Neuronal stem cell (in vitro differentiated cells): ENCODE measurements at regions not wholly inside any gene's neighbourhood (a gene's known extent, or its start where the extent isn't known, plus 50 kb on each side); places are given as distances from the start of the nearest gene placed in this dataset.

Experiments used
- DNase-seq: peaks from one replicate; pipeline ENCODE4 v3.0.0-alpha.2; 2013; ENCODE audit warnings: low spot score
- H2AFZ ChIP-seq: one replicate; pipeline ENCODE4 v1.6.1; 2013; ENCODE audit warnings: mild to moderate bottlenecking, low read length, inconsistent platforms
- H2AK5ac ChIP-seq: 2 replicates; pipeline ENCODE4 v1.6.1; 2013; ENCODE audit warnings: low read depth, mild to moderate bottlenecking, inconsistent platforms, low read length, moderate library complexity, mixed read lengths
- H2BK120ac ChIP-seq: 2 replicates; pipeline ENCODE4 v1.6.1; 2013; ENCODE audit warnings: low read depth, mild to moderate bottlenecking, inconsistent platforms, low read length, moderate library complexity, mixed read lengths
- H2BK12ac ChIP-seq: one replicate; pipeline ENCODE4 v1.6.1; 2013; ENCODE audit warnings: low read length, inconsistent platforms
- H2BK15ac ChIP-seq: 2 replicates; pipeline ENCODE4 v1.6.1; 2013; ENCODE audit warnings: mild to moderate bottlenecking, low read length, inconsistent platforms, mixed read lengths
- H2BK5ac ChIP-seq: one replicate; pipeline ENCODE4 v1.6.1; 2013; ENCODE audit warnings: inconsistent platforms, mild to moderate bottlenecking, low read length, moderate library complexity
- H3K14ac ChIP-seq: one replicate; pipeline ENCODE4 v1.6.1; 2013; ENCODE audit warnings: low read length, inconsistent platforms
- H3K18ac ChIP-seq: 2 replicates; pipeline ENCODE4 v1.6.1; 2013; ENCODE audit warnings: low read length, inconsistent platforms
- H3K23ac ChIP-seq: 2 replicates; pipeline ENCODE4 v1.6.1; 2013; ENCODE audit warnings: low read depth, mild to moderate bottlenecking, mixed read lengths, low read length, inconsistent platforms; ENCODE audit not compliant: poor library complexity
- H3K27ac ChIP-seq: replicated peaks from 3 replicates; pipeline ENCODE4 v1.5.1; 2013; ENCODE audit warnings: low read length, inconsistent platforms
- H3K27me3 ChIP-seq, 3 experiments: 2 replicates each; pipeline ENCODE4 v1.6.1; 2013; ENCODE audit warnings: low read length in 3 of 3, mild to moderate bottlenecking in 2 of 3, inconsistent platforms in 1 of 3, low read depth in 1 of 3, mixed read lengths in 1 of 3, moderate library complexity in 1 of 3; ENCODE audit not compliant: control insufficient read depth in 3 of 3, insufficient read depth in 3 of 3
- H3K36me3 ChIP-seq, 2 donors: replicated peaks in 1 of 2; 2 replicates each; pipeline ENCODE4 v1.6.1; 2013; ENCODE audit warnings: low read length in 2 of 2; ENCODE audit not compliant: control insufficient read depth in 2 of 2, insufficient read depth in 2 of 2
- H3K4ac ChIP-seq: 2 replicates; pipeline ENCODE4 v1.6.1; 2013; ENCODE audit warnings: inconsistent platforms, mild to moderate bottlenecking, low read length, moderate library complexity
- H3K4me1 ChIP-seq, 2 donors: 1 replicate in 1 of 2; 2 replicates in 1 of 2; pipeline ENCODE4 v1.6.1; 2013; ENCODE audit warnings: low read length in 2 of 2, low read depth in 1 of 2; ENCODE audit not compliant: control insufficient read depth in 2 of 2, insufficient read depth in 1 of 2
- H3K4me2 ChIP-seq: one replicate; pipeline ENCODE4 v1.6.1; 2013; ENCODE audit warnings: mild to moderate bottlenecking, low read length, inconsistent platforms; ENCODE audit not compliant: insufficient read depth, poor library complexity, severe bottlenecking
- H3K4me3 ChIP-seq, 2 donors: 2 replicates each; pipeline ENCODE4 v1.5.1; 2013; ENCODE audit warnings: low read length in 2 of 2, mild to moderate bottlenecking in 2 of 2, inconsistent platforms in 1 of 2, moderate library complexity in 1 of 2
- H3K79me1 ChIP-seq: one replicate; pipeline ENCODE4 v1.6.1; 2013; ENCODE audit warnings: low read depth, mild to moderate bottlenecking, inconsistent platforms, low read length, moderate library complexity
- H3K9ac ChIP-seq: one replicate; pipeline ENCODE4 v1.6.1; 2013; ENCODE audit warnings: mild to moderate bottlenecking, low read depth, low read length, inconsistent platforms; ENCODE audit not compliant: poor library complexity
- H3K9me3 ChIP-seq, 2 donors: replicated peaks in 1 of 2; 2 replicates each; pipeline versions ENCODE3 to v1.6.1; 2013; ENCODE audit warnings: low read length in 2 of 2, mild to moderate bottlenecking in 2 of 2, inconsistent platforms in 1 of 2, low read depth in 1 of 2, mixed read lengths in 1 of 2, moderate library complexity in 1 of 2; ENCODE audit not compliant: control insufficient read depth in 2 of 2, insufficient read depth in 1 of 2
- H4K8ac ChIP-seq: one replicate; pipeline ENCODE4 v1.6.1; 2013; ENCODE audit warnings: low read depth, mild to moderate bottlenecking, inconsistent platforms, low read length, moderate library complexity
- H4K91ac ChIP-seq: one replicate; pipeline ENCODE4 v1.6.1; 2013; ENCODE audit warnings: low read length, low read depth, mild to moderate bottlenecking, inconsistent platforms; ENCODE audit not compliant: poor library complexity
- WGBS, 2 donors: extraction: QIAGEN DNeasy Blood & Tissue Kit; methylation state at CpG; one replicate each; pipeline ENCODE4 v1.1.7; 2013; ENCODE audit warnings: missing lambda C conversion rate in 2 of 2, mixed read lengths in 1 of 2; ENCODE audit not compliant: insufficient read length in 2 of 2, insufficient replicate concordance in 1 of 2; ENCODE audit errors: extremely low coverage in 2 of 2; 5-methylcytosine and 5-hydroxymethylcytosine counted together

- no peak overlapping the region for H3K4me2 ChIP-seq
- H4K8ac ChIP-seq, result no peak overlapping the region
- no peak overlapping the region for H2BK5ac ChIP-seq
- no peak overlapping the region for H2AK5ac ChIP-seq
- H3K4me3 ChIP-seq, result no peak overlapping the region
- H2BK12ac ChIP-seq, result no peak overlapping the region
- H3K36me3 ChIP-seq, result no peaks in the 10 kb centered on the region
- no CpG with 5 or more reads among the region's 1 CpG for WGBS, 2 donors
- H2AFZ ChIP-seq, result no peak overlapping the region
- no peak overlapping the region for H3K14ac ChIP-seq
- no peak overlapping the region for H4K91ac ChIP-seq
- H3K4me1 ChIP-seq, result no peaks in the 10 kb centered on the region
- no peak for DNase-seq
- H3K23ac ChIP-seq, result no peak overlapping the region
- no peaks in the 10 kb centered on the region for H3K79me1 ChIP-seq
- no peak overlapping the region for H3K18ac ChIP-seq
- no peak overlapping the region for H3K27ac ChIP-seq
- no peak overlapping the region for H2BK120ac ChIP-seq
- H3K9ac ChIP-seq, result no peak overlapping the region
- no peaks in the 10 kb centered on the region for H3K27me3 ChIP-seq
- no peak overlapping the region for H3K4ac ChIP-seq
- H2BK15ac ChIP-seq, result no peak overlapping the region
- H3K9me3 ChIP-seq, result no peaks in the 10 kb centered on the region
Observed at GRCh38 chr7:53596230-53596629, 560.8 kb downstream of the POM121L12 start.

GRCh38 chr7:53600296-53600695 lies 564.9 kb downstream of the POM121L12 start:
- Histone ChIP-seq H3K36me3 (no peaks in the 10 kb centered on the region), H3K9me3 (no peaks in the 10 kb centered on the region), H3K4me3 (no peak overlapping the region), H3K4ac (no peak overlapping the region), H2BK120ac (no peak overlapping the region), H3K23ac (no peak overlapping the region), H2AFZ (no peak overlapping the region), H3K14ac (no peak overlapping the region), H3K79me1 (no peaks in the 10 kb centered on the region), H3K4me1 (no peaks in the 10 kb centered on the region), H2BK5ac (no peak overlapping the region), H3K27ac (no peak overlapping the region), H3K27me3 (no peaks in the 10 kb centered on the region), H4K8ac (no peak overlapping the region), H2AK5ac (no peak overlapping the region), H3K18ac (no peak overlapping the region), H2BK15ac (no peak overlapping the region), H3K4me2 (no peak overlapping the region), H2BK12ac (no peak overlapping the region), H4K91ac (no peak overlapping the region), H3K9ac (no peak overlapping the region)
- no CpG with 5 or more reads among the region's 4 CpGs for WGBS, 2 donors
- no peak for DNase-seq

GRCh38 chr7:53602817-53603418 lies 567.5 kb downstream of the POM121L12 start:
- H3K36me3 ChIP-seq, result no peaks in the 10 kb centered on the region
- no peaks in the 10 kb centered on the region for H3K27me3 ChIP-seq
- H2BK5ac ChIP-seq, result no peak overlapping the region
- no peak overlapping the region for H4K8ac ChIP-seq
- DNase-seq, result no peak
- no peak overlapping the region for H3K4me2 ChIP-seq
- H3K23ac ChIP-seq, result no peak overlapping the region
- H3K27ac ChIP-seq, result no peak overlapping the region
- H2BK15ac ChIP-seq, result no peak overlapping the region
- H2BK12ac ChIP-seq, result no peak overlapping the region
- peak overlapping the region; percentile 94 for H3K14ac ChIP-seq
- no peak overlapping the region for H2AFZ ChIP-seq
- H3K4me1 ChIP-seq, result no peaks in the 10 kb centered on the region
- WGBS, 2 donors, result no CpG with 5 or more reads among the region's 6 CpGs
- no peaks in the 10 kb centered on the region for H3K9me3 ChIP-seq
- H3K79me1 ChIP-seq, result no peaks in the 10 kb centered on the region
- H4K91ac ChIP-seq, result no peak overlapping the region
- H3K4ac ChIP-seq, result no peak overlapping the region
- no peak overlapping the region for H2BK120ac ChIP-seq
- H3K9ac ChIP-seq, result no peak overlapping the region
- H3K18ac ChIP-seq, result no peak overlapping the region
- peak overlapping the region; percentile 6 for H2AK5ac ChIP-seq
- no peak overlapping the region for H3K4me3 ChIP-seq

GRCh38 chr7:53603461-53603860 lies 568.0 kb downstream of the POM121L12 start:
- Histone ChIP-seq H2AK5ac (peak overlapping the region; percentile 6), H3K4me2 (no peak overlapping the region), H3K4me1 (no peaks in the 10 kb centered on the region), H3K23ac (no peak overlapping the region), H3K14ac (no peak overlapping the region), H3K27ac (no peak overlapping the region), H3K9me3 (no peaks in the 10 kb centered on the region), H3K9ac (no peak overlapping the region), H2BK5ac (no peak overlapping the region), H2AFZ (no peak overlapping the region), H3K79me1 (no peaks in the 10 kb centered on the region), H3K36me3 (no peaks in the 10 kb centered on the region), H4K8ac (no peak overlapping the region), H3K4me3 (no peak overlapping the region), H3K27me3 (no peaks in the 10 kb centered on the region), H3K18ac (no peak overlapping the region), H2BK15ac (no peak overlapping the region), H2BK12ac (no peak overlapping the region), H2BK120ac (no peak overlapping the region), H4K91ac (no peak overlapping the region), H3K4ac (no peak overlapping the region)
- no peak for DNase-seq
- no CpG with 5 or more reads among the region's 6 CpGs for WGBS, 2 donors
